ENCODE measurements at regions not wholly inside any gene's neighbourhood (a gene's known extent, or its start where the extent isn't known, plus 50 kb on each side); places are given as distances from the start of the nearest gene placed in this dataset.

GRCh38 chr12:62196146-62196545, 64.1 kb upstream of the USP15 start:
- TF ChIP-seq CTCF (IDR thresholded peaks at IDR 0.05) (no peak), POLR2A (IDR thresholded peaks at IDR 0.05) (no peak), EP300 (IDR thresholded peaks at IDR 0.05) (no peak)
